G401 (cell line): ENCODE measurements at regions not wholly inside any gene's neighbourhood (a gene's known extent, or its start where the extent isn't known, plus 50 kb on each side); places are given as distances from the start of the nearest gene placed in this dataset.

Experiments
- DNase-seq: peaks from one replicate; pipeline ENCODE4 v3.0.0-alpha.2; 2015; ENCODE audit warnings: low spot score
- in situ Hi-C: cut with HindIII; loops from 2 replicates; pipeline ENCODE4 v1.10.0; 2016; ENCODE audit warnings: low sequenced_read_pairs, mixed read lengths

DNA sequence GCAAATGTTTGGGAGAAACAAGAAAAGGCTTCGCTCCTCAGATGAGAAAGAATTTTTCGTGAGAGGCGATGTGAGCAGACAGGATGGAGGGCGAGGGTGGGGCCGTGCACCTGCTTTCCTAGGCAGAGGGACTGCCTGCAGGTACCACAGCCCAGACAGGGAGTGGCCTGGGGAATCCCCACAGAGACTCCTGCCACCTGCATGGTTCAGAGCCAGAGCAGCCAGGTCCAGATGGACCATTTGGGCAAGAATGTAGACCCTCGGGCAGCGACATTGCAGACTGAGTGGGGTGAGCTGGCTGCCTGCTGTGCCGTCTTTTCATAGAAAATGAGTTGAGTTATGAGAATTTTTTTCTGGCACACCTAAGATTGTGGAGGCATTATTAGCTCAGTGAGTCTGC is 216.8 kb downstream of the SNX10 start:
- in situ Hi-C loops: no loop called here
- DNase-seq: peak; percentile 72

DNA sequence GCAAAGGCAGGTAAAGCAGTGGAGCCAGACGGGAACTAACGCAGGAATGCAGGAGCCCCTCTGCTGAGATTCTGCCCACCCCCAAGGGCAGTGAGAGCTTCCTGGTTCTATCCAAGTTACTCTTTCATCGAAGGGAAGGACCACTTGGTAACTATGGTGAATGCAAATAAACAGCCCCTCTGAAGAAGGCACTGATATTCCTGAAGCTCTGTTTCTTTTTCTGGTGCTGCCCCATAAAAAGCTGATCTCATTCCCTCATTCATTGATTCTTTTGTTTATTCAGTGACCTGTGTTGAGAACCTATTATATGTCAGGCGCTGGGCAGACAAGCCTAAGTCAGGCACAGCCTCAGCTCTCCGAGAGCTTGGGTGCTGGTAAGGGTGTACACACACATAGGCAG is 217.3 kb downstream of the SNX10 start:
- DNase-seq: no peak
- in situ Hi-C loops: no loop called here

DNA sequence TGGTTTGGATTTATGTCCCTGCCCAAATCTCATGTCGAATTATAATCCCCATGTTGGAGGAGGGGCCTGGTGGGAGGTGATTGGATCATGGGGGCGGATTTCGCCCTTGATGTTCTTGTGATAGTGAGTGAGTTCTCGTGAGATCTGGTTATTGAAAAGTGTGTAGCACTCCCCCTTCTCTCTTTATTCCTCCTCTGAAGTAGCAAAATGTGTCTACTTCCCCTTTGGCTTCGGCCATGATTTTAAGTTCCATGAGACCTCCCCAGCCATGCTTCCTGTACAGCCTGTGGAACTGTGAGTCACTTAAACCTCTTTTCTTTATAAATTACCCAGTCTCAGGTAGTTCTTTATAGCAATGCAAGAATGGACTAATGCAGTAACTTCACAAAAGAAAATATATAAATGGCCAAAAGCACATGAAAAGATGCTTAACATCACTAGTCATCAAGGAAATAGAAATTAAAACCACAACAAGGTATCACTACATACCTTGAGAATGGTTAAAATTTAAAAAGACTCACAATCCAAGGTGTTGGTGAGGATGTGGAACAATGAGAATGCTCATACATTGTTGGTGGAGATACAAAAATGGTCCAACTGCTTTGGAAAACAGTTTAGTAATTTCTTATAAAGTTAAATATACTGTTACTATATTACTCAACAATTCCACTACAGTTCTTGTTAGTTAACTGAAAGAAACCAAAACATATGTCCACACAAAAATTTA is 218.7 kb downstream of the SNX10 start:
- DNase-seq: no peak
- in situ Hi-C loops: no loop called here

DNA sequence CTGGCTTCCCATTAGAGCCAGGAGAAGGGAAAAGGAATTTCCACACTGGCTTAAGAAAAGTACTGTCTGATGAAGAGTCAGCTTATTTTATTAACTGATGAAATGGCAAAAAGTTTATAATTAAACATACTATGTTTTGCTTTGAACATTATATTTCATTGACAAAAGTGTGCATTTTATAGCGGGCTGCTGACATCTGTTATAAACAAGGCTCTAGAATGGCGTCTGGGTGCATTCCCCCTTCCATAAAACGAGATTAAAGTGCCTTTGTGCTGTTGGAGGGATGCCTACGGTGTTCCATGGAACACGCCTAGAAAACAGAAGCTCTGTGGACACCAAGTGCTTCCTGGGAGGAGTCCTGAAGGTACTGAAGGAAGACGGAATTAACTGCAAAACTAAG is 220.2 kb downstream of the SNX10 start:
- DNase-seq: no peak
- in situ Hi-C loops: no loop called here

DNA sequence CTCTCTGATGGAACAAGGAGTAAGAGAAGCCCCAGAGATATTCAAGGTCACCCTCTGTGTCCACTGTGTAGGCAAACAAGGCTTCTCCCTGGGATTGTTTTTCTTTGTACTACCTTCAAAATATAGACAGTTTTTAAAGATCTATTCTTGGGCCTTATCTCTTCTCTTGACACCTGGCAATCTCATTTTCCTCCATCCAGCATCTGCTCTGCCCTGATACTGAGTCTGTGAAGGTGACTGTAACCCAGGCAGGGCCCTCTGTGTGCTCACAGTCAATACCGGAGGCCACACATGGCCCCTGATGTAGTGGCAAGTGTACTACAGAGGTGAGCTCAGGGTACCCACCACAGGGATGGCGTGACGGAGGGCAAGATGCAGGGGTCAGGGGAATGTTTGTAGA is 221.1 kb downstream of the SNX10 start:
- no peak for DNase-seq
- in situ Hi-C loops: no loop called here

DNA sequence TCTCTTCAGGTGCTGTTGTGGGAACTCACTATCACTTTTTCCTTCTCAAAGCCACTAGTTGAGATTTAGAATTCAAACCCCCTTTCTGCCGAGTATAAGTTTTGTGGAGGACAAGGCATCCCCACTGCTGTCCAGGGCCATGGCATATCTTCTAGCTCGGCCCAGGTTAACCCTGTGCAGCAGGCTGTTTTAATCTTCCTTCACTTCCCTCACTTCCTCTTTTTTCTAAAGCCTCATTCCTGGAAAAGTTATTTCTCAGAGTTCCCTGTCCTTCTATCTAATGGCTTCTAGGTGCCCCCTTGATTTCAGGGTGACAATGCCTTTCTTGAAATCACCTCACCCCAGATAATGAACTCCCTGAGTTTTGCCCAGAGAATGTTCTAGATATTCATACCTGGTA is 222.3 kb downstream of the SNX10 start:
- in situ Hi-C loops: no loop called here
- DNase-seq: no peak

DNA sequence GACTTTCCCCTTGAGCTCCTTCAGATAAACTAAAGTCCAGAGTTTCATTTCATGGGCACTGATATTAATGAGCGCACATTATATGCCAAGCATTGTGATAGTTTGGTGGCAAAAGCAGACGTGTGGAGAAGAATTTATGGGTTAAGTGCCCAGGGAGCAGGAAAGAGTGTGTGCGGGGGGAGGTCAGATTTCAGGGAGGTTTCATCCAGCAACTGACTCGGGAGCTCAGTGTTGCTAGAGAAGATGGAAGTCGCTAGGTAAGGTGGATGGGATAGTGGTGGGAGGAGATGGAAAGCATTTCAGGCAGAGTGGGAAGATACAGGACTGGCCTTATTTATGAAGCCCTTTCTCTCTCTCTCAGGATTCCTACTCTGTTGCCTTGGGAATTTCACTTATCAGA is 223.0 kb downstream of the SNX10 start:
- in situ Hi-C loops: no loop called here
- DNase-seq: no peak

DNA sequence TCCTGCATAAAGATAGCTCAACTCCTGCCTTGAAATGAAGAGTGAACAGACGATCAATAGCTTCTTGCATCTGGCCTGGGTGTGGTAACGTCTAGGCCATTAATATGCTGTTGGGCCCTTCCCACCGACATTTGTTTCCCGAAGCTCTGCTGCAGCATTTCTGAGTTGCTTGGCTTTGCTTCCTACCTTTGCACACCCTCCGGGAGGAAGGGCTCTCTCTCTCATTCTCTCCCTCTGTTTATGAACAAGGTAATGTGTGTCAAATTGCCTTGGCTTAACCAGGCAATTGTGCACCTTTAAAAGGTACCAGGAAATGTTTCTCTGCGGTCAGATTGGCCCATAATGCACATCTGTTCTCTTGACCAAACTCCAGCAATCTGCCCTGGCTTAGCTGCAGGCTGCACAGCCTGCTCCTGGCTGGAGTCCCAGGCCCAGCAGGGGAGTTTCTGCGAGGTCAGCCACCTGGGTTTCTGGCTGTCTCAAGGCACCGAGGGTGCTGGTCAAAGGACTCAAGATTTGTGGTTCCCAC is 223.7 kb downstream of the SNX10 start:
- in situ Hi-C loops: no loop called here
- peak; percentile 79 for DNase-seq

DNA sequence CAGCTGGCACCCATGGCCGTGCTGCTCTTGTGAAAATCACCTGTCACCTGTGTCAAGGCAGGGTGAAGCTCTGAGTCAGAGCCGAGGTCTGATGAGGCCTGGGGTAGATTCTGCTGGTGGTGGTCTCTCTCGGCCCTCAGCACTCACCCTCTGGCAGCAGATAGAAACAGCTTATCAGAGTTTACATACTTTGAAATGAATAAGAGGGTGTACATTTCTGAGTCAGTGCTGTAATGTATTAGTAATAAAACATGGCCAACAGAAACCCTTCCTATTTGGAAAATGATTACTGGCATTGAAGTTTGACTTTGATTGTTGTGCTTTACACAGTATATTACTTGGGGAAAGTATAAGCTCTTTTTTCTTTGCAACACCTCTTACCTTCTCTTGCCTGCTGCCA is 228.8 kb downstream of the SNX10 start:
- in situ Hi-C loops: no loop called here
- no peak for DNase-seq

DNA sequence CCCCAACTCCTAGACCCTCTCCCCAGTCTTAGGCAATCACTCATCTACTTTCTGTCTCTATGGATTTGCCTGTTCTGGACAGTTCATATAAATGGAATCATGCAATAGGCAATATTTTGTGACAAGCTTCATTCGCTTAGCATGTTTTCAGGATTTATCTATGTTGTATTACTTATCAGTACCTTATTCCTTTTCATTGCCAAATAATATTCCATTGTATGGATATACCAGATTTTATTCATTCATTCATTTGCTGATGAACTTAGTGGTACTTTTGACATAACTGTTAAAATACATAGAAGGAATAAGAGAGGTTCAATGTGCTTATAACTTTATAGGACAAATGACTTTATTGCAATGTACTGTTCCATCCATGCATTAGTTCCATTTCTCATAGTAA is 231.0 kb downstream of the SNX10 start:
- in situ Hi-C loops: no loop called here
- no peak for DNase-seq

DNA sequence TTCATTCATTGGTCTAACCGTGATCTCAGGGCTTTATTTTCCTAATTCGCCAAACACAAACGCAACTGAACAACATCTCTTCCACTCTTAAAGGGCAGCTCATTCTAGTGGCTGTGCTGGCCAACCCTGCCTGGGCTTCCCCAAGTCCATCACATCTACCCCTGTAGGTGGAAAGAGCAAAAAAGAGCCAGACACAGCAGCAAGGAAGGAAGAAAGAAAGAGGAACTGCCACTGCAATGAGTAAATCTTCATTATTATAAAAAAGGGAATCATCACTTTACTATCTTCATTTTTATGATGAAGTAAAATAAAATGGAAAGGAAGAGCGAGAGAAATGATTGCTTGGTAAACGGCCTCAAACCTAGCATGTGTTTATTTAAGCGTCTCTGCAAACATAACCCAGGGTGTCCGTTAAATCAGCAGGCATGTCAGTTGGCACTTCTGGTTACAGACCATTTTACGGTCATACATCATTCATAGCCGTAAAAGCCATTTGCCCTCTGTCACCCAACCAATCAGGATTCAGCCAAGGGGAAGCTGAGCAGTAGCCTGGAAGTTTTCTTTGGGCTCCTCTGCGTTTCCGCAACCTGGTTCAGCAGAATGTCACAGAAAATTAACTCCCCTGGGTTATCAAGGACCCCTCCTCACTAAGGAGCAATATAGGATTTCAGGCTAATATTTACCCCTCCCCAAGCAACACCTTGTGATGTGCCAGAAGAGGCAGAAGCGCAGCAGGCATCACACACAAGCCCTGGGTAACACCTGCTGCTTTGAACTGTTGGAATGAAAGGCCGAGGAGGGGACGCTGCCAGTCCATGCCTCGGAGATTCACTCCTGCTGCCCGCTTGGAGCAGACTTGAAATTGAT is 234.0 kb downstream of the SNX10 start:
- in situ Hi-C loops: no loop called here
- DNase-seq: no peak

DNA sequence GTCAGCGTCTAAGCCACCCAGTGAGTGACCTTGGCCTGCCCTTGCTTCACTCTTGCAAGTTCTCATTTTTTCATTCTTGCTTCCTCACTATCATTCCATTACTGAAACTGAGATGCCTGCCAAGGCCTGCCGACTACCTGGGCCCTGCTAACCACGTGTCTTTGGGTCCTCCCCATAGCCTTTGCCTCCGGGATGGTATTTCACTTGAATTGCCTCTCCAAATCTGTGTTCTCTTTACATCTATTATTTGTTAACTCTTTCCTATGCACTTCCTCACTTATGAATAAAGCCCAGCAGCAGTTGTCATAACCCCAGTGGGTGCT is 234.6 kb downstream of the SNX10 start:
- DNase-seq: no peak
- in situ Hi-C loops: no loop called here

DNA sequence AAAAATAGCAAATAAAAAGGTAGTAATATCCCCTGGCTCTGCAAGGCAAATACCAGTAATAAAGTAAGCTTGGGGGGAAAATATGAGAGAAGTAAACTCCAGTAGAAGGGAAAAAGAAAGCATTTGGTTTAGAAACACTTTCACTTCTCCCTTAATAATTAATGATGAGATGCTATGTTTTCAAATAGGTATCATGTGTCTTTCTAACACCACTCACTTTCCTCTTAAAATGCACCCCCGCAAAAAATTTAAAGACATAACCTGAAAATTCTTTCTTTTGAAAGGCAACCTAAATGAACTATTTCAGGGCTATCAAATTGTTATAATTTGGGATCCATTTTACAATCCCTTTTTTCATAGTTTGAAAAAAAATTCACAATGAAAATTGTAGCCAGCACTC is 240.3 kb downstream of the SNX10 start:
- no peak for DNase-seq
- in situ Hi-C loops: no loop called here

DNA sequence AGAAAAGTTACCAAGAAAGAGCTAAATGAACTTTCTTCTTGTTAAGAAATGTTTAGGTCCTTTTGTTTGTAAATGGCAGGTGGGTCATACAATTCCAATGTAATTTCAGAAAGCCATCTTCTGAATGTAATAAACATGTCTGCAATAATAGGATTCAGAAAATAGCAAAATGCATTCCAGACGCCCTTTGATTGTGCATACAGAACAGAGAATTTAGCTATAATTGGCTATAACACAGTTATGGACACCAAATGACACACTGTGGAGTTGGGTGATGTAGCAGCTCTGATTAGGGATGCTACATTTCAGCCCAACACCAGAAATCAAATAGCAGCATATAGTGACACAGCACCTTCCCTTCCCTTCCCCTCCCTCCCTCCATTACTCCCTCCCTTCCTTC is 240.8 kb downstream of the SNX10 start:
- no peak for DNase-seq
- in situ Hi-C loops: no loop called here

DNA sequence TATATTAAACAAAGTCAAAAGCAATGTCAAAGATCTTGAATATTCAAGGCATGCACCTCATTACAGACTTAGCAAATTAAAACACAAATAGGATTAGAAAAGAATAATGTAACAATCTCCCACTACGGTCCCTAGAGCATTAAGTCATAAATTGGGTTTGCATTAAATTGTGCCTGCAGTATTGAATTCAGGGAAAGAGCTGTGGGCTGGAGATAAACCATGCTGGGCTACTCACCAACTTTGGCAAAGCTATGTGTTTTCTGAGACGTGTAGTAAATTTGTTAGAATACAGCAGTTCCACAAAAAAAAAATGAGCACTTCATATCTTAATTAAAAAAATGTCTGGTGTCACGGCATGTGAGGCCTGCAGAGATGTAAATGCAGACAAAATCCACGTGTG is 241.6 kb downstream of the SNX10 start:
- in situ Hi-C loops: no loop called here
- DNase-seq: no peak

DNA sequence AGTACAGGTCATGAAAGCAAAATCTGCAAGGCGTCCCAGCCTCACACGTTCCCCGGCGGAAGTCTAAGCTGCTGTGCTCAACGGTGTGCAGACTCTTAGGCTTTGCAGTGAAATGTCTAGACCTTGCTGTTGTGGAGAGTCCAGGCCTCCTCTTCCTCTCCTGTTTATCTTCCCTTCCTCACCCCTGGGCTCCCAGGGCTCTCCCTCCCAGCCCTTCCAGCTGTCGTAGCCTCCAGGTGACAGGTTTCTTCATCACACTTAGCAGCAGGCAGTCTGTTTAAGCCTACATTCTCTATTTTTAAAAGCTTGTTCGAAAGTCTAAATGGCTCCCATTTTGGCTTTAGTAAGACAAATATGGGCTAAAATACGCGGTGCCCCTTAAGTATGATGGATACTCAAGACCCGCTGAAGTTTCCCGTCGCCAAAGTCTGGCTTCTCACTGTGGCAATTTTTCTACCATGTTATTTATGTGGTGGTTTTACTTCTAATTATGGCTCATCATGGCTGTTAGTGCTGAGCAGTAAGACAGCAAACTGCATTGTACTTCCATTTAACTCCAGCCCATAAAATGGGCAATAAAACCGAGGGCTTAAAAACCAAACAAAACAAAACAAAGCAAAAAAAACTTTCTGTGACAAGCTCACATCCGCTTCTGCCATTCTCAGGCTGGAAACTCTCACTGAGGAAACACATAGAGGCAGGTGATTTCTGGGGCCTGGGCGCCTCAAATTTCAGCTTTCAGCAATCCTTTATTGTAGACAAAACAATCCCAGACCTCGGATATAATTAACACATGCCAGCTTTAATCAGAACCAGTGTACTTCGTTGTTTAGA is 243.2 kb downstream of the SNX10 start:
- no peak for DNase-seq
- in situ Hi-C loops: no loop called here

DNA sequence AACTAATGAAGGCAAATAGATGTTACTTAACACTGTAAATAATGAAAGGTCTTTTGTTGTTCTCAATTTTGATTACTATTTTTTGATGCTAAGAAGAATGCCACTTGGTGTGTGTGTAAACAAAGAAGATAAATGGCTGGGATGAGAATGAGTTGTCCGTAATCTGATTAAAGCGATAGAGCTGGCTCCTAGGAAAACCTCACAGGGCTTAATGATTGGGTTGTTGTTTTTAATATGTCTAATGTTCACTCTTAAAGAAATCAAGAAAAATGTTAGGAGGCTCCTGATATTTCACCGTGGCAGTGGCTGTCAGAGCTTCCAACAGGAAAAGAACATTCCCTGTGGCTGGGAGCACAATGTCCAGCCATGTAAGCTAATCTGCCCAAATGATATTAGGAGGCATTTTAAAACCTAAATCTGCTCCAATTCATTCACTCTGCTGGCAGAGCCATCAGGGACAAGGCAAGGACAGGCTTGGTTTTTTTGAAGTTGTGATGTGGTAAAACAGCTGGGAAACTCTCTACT is 243.9 kb downstream of the SNX10 start:
- DNase-seq: peak; percentile 55
- in situ Hi-C loops: no loop called here

DNA sequence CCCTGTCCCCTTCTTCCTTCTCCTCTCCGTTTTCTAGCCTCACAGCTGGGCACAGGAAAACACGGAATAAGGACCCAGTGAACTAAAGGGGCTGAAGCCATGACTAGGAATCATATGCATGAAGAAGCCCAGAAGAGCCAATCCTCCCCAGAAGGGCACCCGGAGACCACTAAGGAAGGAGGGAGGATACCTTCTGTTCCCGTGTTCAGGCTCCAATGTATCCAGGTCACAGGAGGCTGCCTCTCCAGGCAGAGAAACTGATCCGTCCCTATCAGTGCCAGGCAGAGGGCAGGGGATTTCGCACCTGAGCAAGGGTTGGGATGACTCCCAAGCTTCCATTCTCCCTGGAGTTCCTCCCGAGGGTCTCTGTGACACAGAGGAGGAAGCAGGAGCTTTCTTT is 246.6 kb downstream of the SNX10 start:
- peak; percentile 77 for DNase-seq
- in situ Hi-C loops: no loop called here

DNA sequence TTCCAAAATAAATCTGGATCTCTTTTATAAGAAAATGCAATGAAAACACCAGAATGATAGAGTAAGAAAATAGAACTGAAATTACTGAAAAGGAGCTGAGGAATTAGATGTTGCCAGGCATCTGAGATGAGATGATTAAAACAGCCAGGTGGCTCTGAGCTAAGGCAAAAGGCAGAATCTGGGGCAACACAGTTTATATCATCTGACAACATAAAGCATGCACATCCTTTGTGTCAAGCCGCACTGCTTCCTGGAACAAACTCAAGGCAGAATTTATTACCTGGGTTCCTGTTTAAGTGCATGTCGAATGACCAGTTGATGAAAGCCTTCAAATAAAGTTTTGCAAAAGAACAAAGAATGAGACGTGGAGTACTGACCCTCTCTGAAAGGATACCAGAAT is 247.0 kb downstream of the SNX10 start:
- in situ Hi-C loops: no loop called here

DNA sequence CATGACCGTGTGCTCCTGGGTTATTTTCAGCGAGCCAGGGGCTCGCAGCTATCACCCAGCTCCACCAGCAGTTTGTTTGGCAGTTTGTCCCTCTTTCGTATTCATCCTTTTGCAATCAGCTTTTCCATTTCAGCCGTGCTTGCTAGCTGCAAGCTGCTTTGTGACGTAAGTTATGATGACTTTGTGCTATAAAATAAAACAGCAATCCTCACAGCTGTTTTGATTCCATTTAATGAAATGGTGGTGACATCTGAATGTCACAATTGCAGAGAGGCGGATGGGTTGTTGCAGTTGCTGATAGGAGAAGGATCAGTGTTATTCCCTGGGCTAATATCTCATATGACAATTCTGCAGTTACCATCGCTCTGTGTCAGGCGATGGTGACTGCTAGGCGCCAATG is 251.7 kb downstream of the SNX10 start:
- in situ Hi-C loops: no loop called here
- DNase-seq: no peak

More for the DNA sequence above, 247.0 kb downstream of the SNX10 start:
- DNase-seq: peak; percentile 89
